SK-N-SH treated with all-trans-retinoic acid at 6 μM for 48 hours (cell line): ENCODE measurements at regions not wholly inside any gene's neighbourhood (a gene's known extent, or its start where the extent isn't known, plus 50 kb on each side); places are given as distances from the start of the nearest gene placed in this dataset.

Source experiments
- CREB5 ChIP-seq: fragments of 250-450 bp; sonication (Bioruptor Pico); IDR thresholded peaks from 2 replicates; pipeline ENCODE4 v1.5.1; 2020; ENCODE audit warnings: low read depth, mild to moderate bottlenecking, moderate library complexity
- CSDC2 ChIP-seq: fragments of 250-450 bp; sonication (Bioruptor Pico); IDR thresholded peaks from 2 replicates; pipeline ENCODE4 v1.5.0; 2020; ENCODE audit warnings: mild to moderate bottlenecking, moderate library complexity
- CSRNP3 ChIP-seq: fragments of 250-450 bp; sonication (Bioruptor Pico); IDR thresholded peaks from 2 replicates; pipeline ENCODE4 v1.5.1; 2021; ENCODE audit warnings: mild to moderate bottlenecking, moderate library complexity
- ESRRG ChIP-seq: fragments of 250-450 bp; sonication (Bioruptor Pico); IDR thresholded peaks from 2 replicates; pipeline ENCODE4 v1.6.1; 2021; ENCODE audit warnings: mild to moderate bottlenecking
- GLIS3 ChIP-seq: fragments of 250-450 bp; sonication (Bioruptor Pico); IDR thresholded peaks from 2 replicates; pipeline ENCODE4 v1.5.0; 2020; ENCODE audit warnings: mild to moderate bottlenecking, moderate library complexity
- ISL1 ChIP-seq: fragments of 250-450 bp; sonication (Bioruptor Pico); IDR thresholded peaks from 2 replicates; pipeline ENCODE4 v2.1.2; 2022; ENCODE audit warnings: mild to moderate bottlenecking, moderate library complexity
- OSR1 ChIP-seq: fragments of 250-450 bp; sonication (Bioruptor Pico); IDR thresholded peaks from 2 replicates; pipeline ENCODE4 v1.8.0; 2022; ENCODE audit warnings: moderate library complexity, mild to moderate bottlenecking, inconsistent platforms
- PPARA ChIP-seq: fragments of 250-450 bp; sonication (Bioruptor Pico); IDR thresholded peaks from 2 replicates; pipeline ENCODE4 v1.5.0; 2020; ENCODE audit warnings: mild to moderate bottlenecking, borderline replicate concordance
- RARB ChIP-seq: fragments of 250-450 bp; sonication (Bioruptor Pico); IDR thresholded peaks from 2 replicates; pipeline ENCODE4 v1.8.0; 2021; ENCODE audit warnings: mild to moderate bottlenecking, moderate library complexity
- TOX ChIP-seq: fragments of 250-450 bp; sonication (Bioruptor Pico); IDR thresholded peaks from 2 replicates; pipeline ENCODE4 v1.8.0; 2021; ENCODE audit warnings: mild to moderate bottlenecking, moderate library complexity, borderline replicate concordance
- ZFP3 ChIP-seq: fragments of 250-450 bp; sonication (Bioruptor Pico); IDR thresholded peaks from 2 replicates; pipeline ENCODE4 v1.5.0; 2020; ENCODE audit warnings: mild to moderate bottlenecking, moderate library complexity
- ZFP30 ChIP-seq: fragments of 450-650 bp; formaldehyde crosslinking; IDR thresholded peaks from 2 replicates; pipeline ENCODE4 v1.5.0; 2022; ENCODE audit warnings: mild to moderate bottlenecking, moderate library complexity
- ZNF8 ChIP-seq: fragments of 450-650 bp; formaldehyde crosslinking; IDR thresholded peaks from 2 replicates; pipeline ENCODE4 v1.5.0; 2020; ENCODE audit warnings: mild to moderate bottlenecking, moderate library complexity
- TF ChIP-seq, protein P1 (sequence below): fragments of 250-450 bp; sonication (Bioruptor Pico); IDR thresholded peaks from 2 replicates; pipeline ENCODE4 v1.5.0; 2020; ENCODE audit warnings: mild to moderate bottlenecking, moderate library complexity

DNA sequence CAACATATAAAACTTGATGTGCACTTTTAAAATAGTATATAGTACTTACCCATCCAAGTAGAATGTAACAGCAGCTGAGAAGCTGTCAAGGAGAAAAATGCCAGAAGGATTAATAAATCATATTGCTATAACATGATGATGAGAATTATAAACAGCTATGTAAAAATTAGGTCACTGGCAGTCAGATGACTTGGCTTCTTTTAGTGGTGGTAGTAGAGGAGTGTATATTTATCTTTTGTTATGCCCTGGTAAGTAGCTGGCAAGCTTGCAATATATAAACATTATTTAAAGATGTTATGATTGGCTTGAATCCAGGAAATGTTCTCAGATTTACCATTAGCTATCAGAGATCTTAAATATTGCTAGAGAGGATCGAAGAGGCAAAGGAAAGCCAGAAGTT lies 471.0 kb upstream of the MGAT4C start:
- TF ChIP-seq ISL1 (CRISPR knock-in tag), result peak; percentile 92
- no peak for TF ChIP-seq ZNF8 (CRISPR knock-in tag)
- TF ChIP-seq ZFP3 (CRISPR knock-in tag), result peak; percentile 90
- TF ChIP-seq RARB, result no peak
- no peak for TF ChIP-seq TOX (CRISPR knock-in tag)
- TF ChIP-seq CSRNP3 (CRISPR knock-in tag), result no peak
- no peak for TF ChIP-seq CREB5 (CRISPR knock-in tag)
- TF ChIP-seq, protein P1, sequence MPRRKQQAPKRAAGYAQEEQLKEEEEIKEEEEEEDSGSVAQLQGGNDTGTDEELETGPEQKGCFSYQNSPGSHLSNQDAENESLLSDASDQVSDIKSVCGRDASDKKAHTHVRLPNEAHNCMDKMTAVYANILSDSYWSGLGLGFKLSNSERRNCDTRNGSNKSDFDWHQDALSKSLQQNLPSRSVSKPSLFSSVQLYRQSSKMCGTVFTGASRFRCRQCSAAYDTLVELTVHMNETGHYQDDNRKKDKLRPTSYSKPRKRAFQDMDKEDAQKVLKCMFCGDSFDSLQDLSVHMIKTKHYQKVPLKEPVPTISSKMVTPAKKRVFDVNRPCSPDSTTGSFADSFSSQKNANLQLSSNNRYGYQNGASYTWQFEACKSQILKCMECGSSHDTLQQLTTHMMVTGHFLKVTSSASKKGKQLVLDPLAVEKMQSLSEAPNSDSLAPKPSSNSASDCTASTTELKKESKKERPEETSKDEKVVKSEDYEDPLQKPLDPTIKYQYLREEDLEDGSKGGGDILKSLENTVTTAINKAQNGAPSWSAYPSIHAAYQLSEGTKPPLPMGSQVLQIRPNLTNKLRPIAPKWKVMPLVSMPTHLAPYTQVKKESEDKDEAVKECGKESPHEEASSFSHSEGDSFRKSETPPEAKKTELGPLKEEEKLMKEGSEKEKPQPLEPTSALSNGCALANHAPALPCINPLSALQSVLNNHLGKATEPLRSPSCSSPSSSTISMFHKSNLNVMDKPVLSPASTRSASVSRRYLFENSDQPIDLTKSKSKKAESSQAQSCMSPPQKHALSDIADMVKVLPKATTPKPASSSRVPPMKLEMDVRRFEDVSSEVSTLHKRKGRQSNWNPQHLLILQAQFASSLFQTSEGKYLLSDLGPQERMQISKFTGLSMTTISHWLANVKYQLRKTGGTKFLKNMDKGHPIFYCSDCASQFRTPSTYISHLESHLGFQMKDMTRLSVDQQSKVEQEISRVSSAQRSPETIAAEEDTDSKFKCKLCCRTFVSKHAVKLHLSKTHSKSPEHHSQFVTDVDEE (CRISPR knock-in tag), result no peak
- TF ChIP-seq GLIS3, result no peak
- no peak for TF ChIP-seq CSDC2 (CRISPR knock-in tag)
- TF ChIP-seq PPARA (CRISPR knock-in tag), result no peak
- TF ChIP-seq OSR1 (CRISPR knock-in tag), result no peak
- TF ChIP-seq ESRRG (CRISPR knock-in tag), result no peak
- no peak for TF ChIP-seq ZFP30
